Esophagus muscularis mucosa (tissue), 3 donors: ENCODE measurements at regions not wholly inside any gene's neighbourhood (a gene's known extent, or its start where the extent isn't known, plus 50 kb on each side); places are given as distances from the start of the nearest gene placed in this dataset.

Experiments
- POLR2A ChIP-seq: fragments of 450-650 bp; IDR thresholded peaks from one replicate; pipeline ENCODE4 v1.6.1; 2017; ENCODE audit warnings: antibody characterized with exemption, moderate library complexity, mild to moderate bottlenecking, low read depth
- TF ChIP-seq, protein P1 (sequence below), 3 experiments: fragments of 200-600 bp in 2 of 3; fragments of 450-650 bp in 1 of 3; sonication (generic) in 2 of 3; IDR thresholded peaks; one replicate each; pipeline ENCODE4 v1.5.1; 2017 to 2019; ENCODE audit warnings: antibody characterized with exemption in 3 of 3, mild to moderate bottlenecking in 2 of 3, moderate library complexity in 1 of 3

DNA sequence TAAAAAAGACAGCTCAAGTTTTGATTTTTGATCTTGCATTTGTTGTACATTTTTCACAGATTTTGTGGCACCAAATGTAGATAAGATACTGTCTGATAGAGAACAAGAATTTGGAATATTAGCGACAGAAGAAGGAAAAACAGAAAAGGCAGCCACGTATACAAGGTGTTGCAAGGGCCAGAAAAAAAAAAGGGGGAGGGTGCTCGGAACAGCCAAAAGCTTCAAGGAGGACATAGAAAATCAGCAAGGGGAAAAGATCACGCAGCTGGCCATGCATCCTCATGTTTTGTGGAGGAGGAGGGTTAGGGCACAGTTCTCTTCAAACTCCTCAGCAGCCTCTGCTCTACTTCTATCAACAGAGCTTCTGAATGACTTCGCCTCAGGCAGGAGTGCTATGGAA lies 80.7 kb upstream of the MROH9 start:
- TF ChIP-seq, protein P1, sequence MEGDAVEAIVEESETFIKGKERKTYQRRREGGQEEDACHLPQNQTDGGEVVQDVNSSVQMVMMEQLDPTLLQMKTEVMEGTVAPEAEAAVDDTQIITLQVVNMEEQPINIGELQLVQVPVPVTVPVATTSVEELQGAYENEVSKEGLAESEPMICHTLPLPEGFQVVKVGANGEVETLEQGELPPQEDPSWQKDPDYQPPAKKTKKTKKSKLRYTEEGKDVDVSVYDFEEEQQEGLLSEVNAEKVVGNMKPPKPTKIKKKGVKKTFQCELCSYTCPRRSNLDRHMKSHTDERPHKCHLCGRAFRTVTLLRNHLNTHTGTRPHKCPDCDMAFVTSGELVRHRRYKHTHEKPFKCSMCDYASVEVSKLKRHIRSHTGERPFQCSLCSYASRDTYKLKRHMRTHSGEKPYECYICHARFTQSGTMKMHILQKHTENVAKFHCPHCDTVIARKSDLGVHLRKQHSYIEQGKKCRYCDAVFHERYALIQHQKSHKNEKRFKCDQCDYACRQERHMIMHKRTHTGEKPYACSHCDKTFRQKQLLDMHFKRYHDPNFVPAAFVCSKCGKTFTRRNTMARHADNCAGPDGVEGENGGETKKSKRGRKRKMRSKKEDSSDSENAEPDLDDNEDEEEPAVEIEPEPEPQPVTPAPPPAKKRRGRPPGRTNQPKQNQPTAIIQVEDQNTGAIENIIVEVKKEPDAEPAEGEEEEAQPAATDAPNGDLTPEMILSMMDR (IDR thresholded peaks at IDR 0.05), result no peak
- TF ChIP-seq POLR2A, result no peak
